ENCODE measurements at regions not wholly inside any gene's neighbourhood (a gene's known extent, or its start where the extent isn't known, plus 50 kb on each side); places are given as distances from the start of the nearest gene placed in this dataset.

DNA sequence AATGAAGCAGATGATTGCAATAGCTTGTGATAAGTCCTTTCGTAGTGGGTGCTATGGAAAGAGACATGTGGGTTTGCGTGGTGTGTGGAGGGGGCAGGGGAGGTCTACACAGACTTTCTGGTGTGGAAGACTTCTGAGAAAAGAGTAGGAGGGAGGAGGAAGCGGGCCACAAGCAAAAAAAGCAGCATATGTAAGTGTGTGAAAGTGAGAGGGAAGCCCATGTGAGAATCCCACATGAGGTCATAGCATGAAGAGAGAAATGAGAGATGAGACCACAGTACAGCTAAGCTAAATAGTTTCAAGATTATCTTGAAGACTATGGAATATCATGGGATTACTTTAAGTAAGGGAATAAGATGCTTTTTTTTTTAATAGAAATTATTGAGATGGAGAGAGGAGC lies 2039.9 kb upstream of the TENM3 start (continued):
- TF ChIP-seq PTBP1 (IDR thresholded peaks at IDR 0.05; ENCODE audit: low read depth, low read length, poor library complexity, severe bottlenecking) (no peak), TARDBP (CRISPR knock-in tag; IDR thresholded peaks at IDR 0.05) (no peak), GLI4 (CRISPR knock-in tag; IDR thresholded peaks at IDR 0.05; ENCODE audit: borderline replicate concordance) (no peak)

DNA sequence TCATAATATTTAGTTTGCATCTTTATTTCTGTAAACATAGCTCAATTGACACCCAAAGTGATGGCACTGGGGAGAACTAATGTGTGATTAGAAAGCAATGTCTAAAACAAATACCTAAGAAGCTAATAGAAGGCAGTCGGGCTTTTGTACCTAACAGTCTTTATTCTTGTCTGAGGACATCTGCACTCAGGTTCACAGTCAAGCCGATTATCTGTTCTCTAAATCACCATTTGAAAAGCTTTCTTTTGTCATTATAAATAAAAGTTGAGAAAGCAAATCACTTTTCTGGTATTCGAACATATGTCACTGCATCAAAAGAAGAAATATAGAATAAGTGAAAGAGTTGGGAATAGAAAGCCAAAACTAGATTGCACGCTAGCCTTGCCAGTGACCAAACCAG lies 2037.9 kb upstream of the TENM3 start:
- Histone ChIP-seq H4K20me1 (ENCODE audit: insufficient read depth, low read length) (no peaks in the 10 kb centered on the region), H2AFZ (ENCODE audit: low read length) (no peak overlapping the region), H3K27me3 (ENCODE audit: control insufficient read depth in 1 of 2, insufficient read depth in 2 of 2, low read length in 2 of 2) (no peaks in the 10 kb centered on the region), H3K27ac (ENCODE audit: extremely low read length, insufficient read depth, low read length) (no peak overlapping the region), H3K4me2 (ENCODE audit: low read depth, low read length) (no peak overlapping the region), H3K9me3 (ENCODE audit: low read length) (no peaks in the 10 kb centered on the region), H3K4me1 (ENCODE audit: insufficient read depth, low read length) (no peaks in the 10 kb centered on the region), H3K79me2 (ENCODE audit: insufficient read depth, low read length) (no peaks in the 10 kb centered on the region), H3K9ac (ENCODE audit: insufficient read depth, low read depth, low read length) (no peak overlapping the region), H3K4me3 (replicated peaks in 1 of 3; ENCODE audit: insufficient read depth in 1 of 3, low read depth in 2 of 3, low read length in 3 of 3) (no peak overlapping the region), H3K36me3 (replicated peaks in 1 of 2; ENCODE audit: control insufficient read depth in 1 of 2, insufficient read depth in 2 of 2, low read length in 2 of 2) (no peaks in the 10 kb centered on the region)
- 4% methylated on average over 4 of the region's 4 CpGs for WGBS (ENCODE audit: low lambda C conversion rate)
- FAIRE-seq (no peak), DNase-seq (ENCODE audit: low spot score) (no peak), ATAC-seq (no peak)
- CTCF ChIA-PET (ENCODE audit: low intra/inter-chr PET ratio, low total read pairs): no interaction called here
- no peak for TF ChIP-seq ZNF557 (CRISPR knock-in tag; IDR thresholded peaks at IDR 0.05)
- TF ChIP-seq, protein P1, sequence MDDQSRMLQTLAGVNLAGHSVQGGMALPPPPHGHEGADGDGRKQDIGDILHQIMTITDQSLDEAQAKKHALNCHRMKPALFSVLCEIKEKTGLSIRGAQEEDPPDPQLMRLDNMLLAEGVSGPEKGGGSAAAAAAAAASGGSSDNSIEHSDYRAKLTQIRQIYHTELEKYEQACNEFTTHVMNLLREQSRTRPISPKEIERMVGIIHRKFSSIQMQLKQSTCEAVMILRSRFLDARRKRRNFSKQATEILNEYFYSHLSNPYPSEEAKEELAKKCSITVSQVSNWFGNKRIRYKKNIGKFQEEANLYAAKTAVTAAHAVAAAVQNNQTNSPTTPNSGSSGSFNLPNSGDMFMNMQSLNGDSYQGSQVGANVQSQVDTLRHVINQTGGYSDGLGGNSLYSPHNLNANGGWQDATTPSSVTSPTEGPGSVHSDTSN (CRISPR knock-in tag; IDR thresholded peaks at IDR 0.05; ENCODE audit: borderline replicate concordance): no peak
- intact Hi-C loops (cut with micrococcal nuclease; ENCODE audit: unreplicated experiment): no loop called here
- in situ Hi-C loops (cut with HindIII; ENCODE audit: extremely low pct_ligation_motif_present, low pct_unique_long_range_greater_than_20kb): no loop called here
- no TSS peak for BruUV-seq (replicated peaks)
- POLR2A ChIA-PET: no interaction called here

DNA sequence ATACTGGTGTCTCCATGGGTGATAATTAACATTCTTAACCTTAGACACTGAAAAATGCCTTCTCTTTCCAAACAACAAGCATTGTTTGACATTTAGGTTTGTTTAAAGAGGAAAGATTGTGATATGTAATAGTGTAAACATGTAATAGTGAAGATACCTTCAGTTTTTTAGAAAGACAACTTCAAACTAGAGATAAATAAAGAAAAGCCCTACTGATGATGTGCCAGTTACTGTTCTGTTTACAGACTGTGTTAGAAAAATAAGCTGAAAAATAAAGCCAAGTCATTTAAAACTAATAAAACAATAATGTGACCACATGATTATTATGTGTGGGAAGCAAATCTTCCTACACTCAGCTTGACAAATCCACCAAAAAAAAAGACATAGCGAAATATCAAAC lies 2035.3 kb upstream of the TENM3 start:
- CTCF ChIA-PET (ENCODE audit: low intra/inter-chr PET ratio, low total read pairs): no interaction called here
- H4K20me1 ChIP-seq (ENCODE audit: insufficient read depth, low read length): no peaks in the 10 kb centered on the region
- intact Hi-C loops (cut with micrococcal nuclease; ENCODE audit: unreplicated experiment) (no loop called here), in situ Hi-C loops (cut with HindIII; ENCODE audit: extremely low pct_ligation_motif_present, low pct_unique_long_range_greater_than_20kb) (no loop called here)
- no TSS peak for BruUV-seq (replicated peaks)
- FAIRE-seq (no peak), DNase-seq (ENCODE audit: low spot score) (no peak), ATAC-seq (no peak)
- H3K4me2 ChIP-seq (ENCODE audit: low read depth, low read length): no peak overlapping the region
- H3K9ac ChIP-seq (ENCODE audit: insufficient read depth, low read depth, low read length): no peak overlapping the region
- no peak overlapping the region for H2AFZ ChIP-seq (ENCODE audit: low read length)
- no peaks in the 10 kb centered on the region for H3K27me3 ChIP-seq (ENCODE audit: control insufficient read depth in 1 of 2, insufficient read depth in 2 of 2, low read length in 2 of 2)
- 0% methylated on average over 1 of the region's 1 CpG for WGBS (ENCODE audit: low lambda C conversion rate)
- H3K27ac ChIP-seq (ENCODE audit: extremely low read length, insufficient read depth, low read length): no peak overlapping the region
- H3K4me3 ChIP-seq (replicated peaks in 1 of 3; ENCODE audit: insufficient read depth in 1 of 3, low read depth in 2 of 3, low read length in 3 of 3): no peak overlapping the region
- no peaks in the 10 kb centered on the region for H3K79me2 ChIP-seq (ENCODE audit: insufficient read depth, low read length)
- H3K36me3 ChIP-seq (replicated peaks in 1 of 2; ENCODE audit: control insufficient read depth in 1 of 2, insufficient read depth in 2 of 2, low read length in 2 of 2): no peaks in the 10 kb centered on the region
- POLR2A ChIA-PET: no interaction called here
- H3K4me1 ChIP-seq (ENCODE audit: insufficient read depth, low read length): no peaks in the 10 kb centered on the region
- no peaks in the 10 kb centered on the region for H3K9me3 ChIP-seq (ENCODE audit: low read length)
- no peak for TF ChIP-seq ELF3 (CRISPR knock-in tag; IDR thresholded peaks at IDR 0.05)
- no peak for TF ChIP-seq ZBTB21 (CRISPR knock-in tag; IDR thresholded peaks at IDR 0.05)
- TF ChIP-seq, protein P2, sequence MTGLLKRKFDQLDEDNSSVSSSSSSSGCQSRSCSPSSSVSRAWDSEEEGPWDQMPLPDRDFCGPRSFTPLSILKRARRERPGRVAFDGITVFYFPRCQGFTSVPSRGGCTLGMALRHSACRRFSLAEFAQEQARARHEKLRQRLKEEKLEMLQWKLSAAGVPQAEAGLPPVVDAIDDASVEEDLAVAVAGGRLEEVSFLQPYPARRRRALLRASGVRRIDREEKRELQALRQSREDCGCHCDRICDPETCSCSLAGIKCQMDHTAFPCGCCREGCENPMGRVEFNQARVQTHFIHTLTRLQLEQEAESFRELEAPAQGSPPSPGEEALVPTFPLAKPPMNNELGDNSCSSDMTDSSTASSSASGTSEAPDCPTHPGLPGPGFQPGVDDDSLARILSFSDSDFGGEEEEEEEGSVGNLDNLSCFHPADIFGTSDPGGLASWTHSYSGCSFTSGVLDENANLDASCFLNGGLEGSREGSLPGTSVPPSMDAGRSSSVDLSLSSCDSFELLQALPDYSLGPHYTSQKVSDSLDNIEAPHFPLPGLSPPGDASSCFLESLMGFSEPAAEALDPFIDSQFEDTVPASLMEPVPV (CRISPR knock-in tag; IDR thresholded peaks at IDR 0.05): no peak
- TF ChIP-seq ZBTB38 (CRISPR knock-in tag; IDR thresholded peaks at IDR 0.05): no peak
- TF ChIP-seq, protein P3, sequence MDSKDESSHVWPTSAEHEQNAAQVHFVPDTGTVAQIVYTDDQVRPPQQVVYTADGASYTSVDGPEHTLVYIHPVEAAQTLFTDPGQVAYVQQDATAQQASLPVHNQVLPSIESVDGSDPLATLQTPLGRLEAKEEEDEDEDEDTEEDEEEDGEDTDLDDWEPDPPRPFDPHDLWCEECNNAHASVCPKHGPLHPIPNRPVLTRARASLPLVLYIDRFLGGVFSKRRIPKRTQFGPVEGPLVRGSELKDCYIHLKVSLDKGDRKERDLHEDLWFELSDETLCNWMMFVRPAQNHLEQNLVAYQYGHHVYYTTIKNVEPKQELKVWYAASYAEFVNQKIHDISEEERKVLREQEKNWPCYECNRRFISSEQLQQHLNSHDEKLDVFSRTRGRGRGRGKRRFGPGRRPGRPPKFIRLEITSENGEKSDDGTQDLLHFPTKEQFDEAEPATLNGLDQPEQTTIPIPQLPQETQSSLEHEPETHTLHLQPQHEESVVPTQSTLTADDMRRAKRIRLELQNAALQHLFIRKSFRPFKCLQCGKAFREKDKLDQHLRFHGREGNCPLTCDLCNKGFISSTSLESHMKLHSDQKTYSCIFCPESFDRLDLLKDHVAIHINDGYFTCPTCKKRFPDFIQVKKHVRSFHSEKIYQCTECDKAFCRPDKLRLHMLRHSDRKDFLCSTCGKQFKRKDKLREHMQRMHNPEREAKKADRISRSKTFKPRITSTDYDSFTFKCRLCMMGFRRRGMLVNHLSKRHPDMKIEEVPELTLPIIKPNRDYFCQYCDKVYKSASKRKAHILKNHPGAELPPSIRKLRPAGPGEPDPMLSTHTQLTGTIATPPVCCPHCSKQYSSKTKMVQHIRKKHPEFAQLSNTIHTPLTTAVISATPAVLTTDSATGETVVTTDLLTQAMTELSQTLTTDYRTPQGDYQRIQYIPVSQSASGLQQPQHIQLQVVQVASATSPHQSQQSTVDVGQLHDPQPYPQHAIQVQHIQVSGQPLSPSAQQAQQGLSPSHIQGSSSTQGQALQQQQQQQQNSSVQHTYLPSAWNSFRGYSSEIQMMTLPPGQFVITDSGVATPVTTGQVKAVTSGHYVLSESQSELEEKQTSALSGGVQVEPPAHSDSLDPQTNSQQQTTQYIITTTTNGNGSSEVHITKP (CRISPR knock-in tag; IDR thresholded peaks at IDR 0.05; ENCODE audit: low read depth): no peak
- no peak for TF ChIP-seq ZNF777 (CRISPR knock-in tag; IDR thresholded peaks at IDR 0.05)
- no peak for TF ChIP-seq GFI1 (CRISPR knock-in tag; IDR thresholded peaks at IDR 0.05; ENCODE audit: borderline replicate concordance)

All from HepG2 (cell line).